ENCODE measurements at regions not wholly inside any gene's neighbourhood (a gene's known extent, or its start where the extent isn't known, plus 50 kb on each side); places are given as distances from the start of the nearest gene placed in this dataset.
"Not testable (repeated sequence)": the region's sequence is repeated elsewhere in the genome, so short reads cannot be mapped to it uniquely, and the experiment has no call there.

DNA sequence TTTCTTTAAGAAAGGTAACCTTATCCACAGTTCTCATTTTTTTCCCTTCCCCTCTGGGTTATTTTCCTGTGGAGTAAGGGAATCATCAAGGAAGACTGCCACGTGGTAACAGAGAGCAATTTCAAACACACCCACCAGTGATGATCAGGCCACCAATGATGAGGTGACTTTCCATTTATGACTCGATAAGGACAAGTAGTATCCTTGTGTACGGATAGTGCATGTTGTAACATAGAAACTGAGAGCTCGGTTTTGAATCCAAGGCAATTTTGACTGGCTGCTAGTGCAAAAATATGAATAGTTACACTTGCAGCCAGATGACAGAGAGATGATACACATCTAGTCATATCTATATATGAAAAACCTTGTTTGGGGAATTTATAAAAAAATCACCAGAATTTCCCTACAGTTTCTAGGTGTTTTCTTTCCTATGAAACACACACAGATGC is 143.6 kb upstream of the TCF4 start:
- H3K36me3 ChIP-seq = no peaks in the 10 kb centered on the region
- no peaks in the 10 kb centered on the region for H3K4me1 ChIP-seq
- WGBS, 2 donors = 44 to 58% methylated on average over 4 of the region's 4 CpGs
- H3K4me3 ChIP-seq = no peak overlapping the region
- no peak overlapping the region for H3K27ac ChIP-seq
- no peaks in the 10 kb centered on the region for H3K9me3 ChIP-seq
- no peak for TF ChIP-seq POLR2A (IDR thresholded peaks at IDR 0.05)
- TF ChIP-seq, protein P1, sequence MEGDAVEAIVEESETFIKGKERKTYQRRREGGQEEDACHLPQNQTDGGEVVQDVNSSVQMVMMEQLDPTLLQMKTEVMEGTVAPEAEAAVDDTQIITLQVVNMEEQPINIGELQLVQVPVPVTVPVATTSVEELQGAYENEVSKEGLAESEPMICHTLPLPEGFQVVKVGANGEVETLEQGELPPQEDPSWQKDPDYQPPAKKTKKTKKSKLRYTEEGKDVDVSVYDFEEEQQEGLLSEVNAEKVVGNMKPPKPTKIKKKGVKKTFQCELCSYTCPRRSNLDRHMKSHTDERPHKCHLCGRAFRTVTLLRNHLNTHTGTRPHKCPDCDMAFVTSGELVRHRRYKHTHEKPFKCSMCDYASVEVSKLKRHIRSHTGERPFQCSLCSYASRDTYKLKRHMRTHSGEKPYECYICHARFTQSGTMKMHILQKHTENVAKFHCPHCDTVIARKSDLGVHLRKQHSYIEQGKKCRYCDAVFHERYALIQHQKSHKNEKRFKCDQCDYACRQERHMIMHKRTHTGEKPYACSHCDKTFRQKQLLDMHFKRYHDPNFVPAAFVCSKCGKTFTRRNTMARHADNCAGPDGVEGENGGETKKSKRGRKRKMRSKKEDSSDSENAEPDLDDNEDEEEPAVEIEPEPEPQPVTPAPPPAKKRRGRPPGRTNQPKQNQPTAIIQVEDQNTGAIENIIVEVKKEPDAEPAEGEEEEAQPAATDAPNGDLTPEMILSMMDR (IDR thresholded peaks at IDR 0.05) = no peak
- no peak for DNase-seq
- intact Hi-C loops (cut with DNase I) = no loop called here
- no peaks in the 10 kb centered on the region for H3K27me3 ChIP-seq

DNA sequence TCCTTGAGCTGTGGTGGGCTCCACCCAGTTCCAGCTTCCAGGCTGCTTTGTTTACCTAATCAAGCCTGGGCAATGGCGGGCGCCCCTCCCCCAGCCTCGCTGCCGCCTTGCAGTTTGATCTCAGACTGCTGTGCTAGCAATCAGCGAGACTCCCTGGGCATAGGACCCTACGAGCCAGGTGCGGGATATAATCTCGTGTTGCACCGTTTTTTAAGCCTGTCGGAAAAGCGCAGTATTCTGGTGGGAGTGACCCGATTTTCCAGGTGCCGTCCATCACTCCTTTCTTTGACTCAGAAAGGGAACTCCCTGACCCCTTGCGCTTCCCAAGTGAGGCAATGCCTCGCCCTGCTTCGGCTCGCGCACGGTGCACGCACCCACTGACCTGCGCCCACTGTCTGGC is 133.0 kb upstream of the TCF4 start:
- H3K4me1 ChIP-seq; H3K27ac ChIP-seq; H3K27me3 ChIP-seq; H3K9me3 ChIP-seq; DNase-seq; H3K4me3 ChIP-seq; intact Hi-C loops (cut with DNase I); H3K36me3 ChIP-seq: not testable (repeated sequence)
- WGBS, 2 donors = 99 to 100% methylated on average over 3 to 13 of the region's 21 CpGs

DNA sequence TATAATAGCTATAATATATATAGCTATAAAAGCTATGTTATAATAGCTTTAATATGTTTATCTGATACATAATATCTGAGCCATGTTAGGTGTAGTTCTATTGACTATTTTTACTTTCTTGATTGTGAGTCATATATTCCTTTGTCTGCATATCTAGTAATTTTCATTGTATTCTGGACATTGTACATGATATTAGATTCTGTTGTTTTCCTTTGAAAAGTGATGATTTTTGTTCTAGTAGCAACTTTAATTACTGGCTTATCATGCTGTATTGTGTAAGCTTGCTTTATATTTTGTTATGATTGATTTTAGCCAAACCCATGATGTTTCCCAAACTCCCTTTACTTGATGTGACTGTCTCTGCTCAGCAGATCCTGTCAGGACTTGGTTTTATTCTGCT is 125.7 kb upstream of the TCF4 start:
- Histone ChIP-seq H3K27me3 (no peaks in the 10 kb centered on the region), H3K4me1 (no peaks in the 10 kb centered on the region), H3K36me3 (no peaks in the 10 kb centered on the region), H3K9me3 (peaks cover 0 to 10% (median 0%) of the 10 kb centered on the region in 3 donors), H3K4me3 (no peak overlapping the region), H3K27ac (no peak overlapping the region)
- intact Hi-C loops (cut with DNase I) = no loop called here
- no peak for TF ChIP-seq POLR2A (IDR thresholded peaks at IDR 0.05)
- DNase-seq = no peak

DNA sequence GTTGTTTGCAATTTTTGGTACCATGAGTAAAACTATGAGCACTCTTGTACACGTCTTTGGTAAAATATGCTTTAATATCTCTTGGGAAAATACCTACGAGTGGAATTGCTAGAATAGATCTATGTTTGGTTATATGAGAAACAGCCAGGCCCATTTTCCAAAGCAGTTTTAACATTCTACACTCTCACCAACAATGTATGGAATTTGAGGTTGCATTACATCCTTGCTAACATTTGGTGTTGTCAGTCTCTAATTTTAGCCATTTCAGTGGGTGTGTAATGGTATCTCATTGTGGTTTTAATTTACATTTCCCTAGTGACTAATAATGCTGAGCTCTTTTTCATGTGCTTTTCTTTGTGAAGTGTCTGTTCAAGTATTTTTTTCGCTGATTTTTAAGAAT is 118.9 kb upstream of the TCF4 start:
- Histone ChIP-seq H3K9me3 (no peaks in the 10 kb centered on the region), H3K36me3 (no peaks in the 10 kb centered on the region), H3K4me1 (no peaks in the 10 kb centered on the region), H3K27ac (no peak overlapping the region), H3K4me3 (no peak overlapping the region), H3K27me3 (no peaks in the 10 kb centered on the region)
- WGBS, 2 donors = 76 to 79% methylated on average over 3 of the region's 3 CpGs
- DNase-seq = no peak
- intact Hi-C loops (cut with DNase I) = no loop called here
- TF ChIP-seq POLR2A (IDR thresholded peaks at IDR 0.05) = no peak
- TF ChIP-seq, protein P1 (IDR thresholded peaks at IDR 0.05) = no peak

DNA sequence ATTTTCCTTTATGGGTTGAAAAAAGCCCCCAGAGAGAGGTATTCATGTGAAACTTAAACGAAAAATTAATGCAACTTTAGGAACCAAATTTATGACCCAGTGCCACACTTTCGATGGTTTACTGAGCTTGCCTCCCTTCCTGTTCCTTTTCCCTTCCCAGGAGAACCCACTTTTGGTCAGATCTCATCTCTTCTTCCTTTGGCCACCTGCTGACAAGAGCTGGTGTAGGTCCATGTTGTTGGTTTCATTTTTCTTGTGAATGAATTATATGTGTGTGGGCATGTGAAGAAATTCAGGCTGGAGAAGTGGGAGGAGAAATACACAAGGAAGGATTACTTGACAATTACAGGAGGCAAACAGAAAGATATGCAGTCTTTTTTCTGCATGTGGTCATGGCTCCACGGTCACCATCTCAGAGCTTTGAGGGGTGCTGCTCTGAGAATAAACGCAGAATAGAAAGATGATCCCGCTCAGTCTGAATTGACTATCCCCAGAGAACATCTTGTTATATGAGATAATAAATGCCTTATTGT is 111.3 kb upstream of the TCF4 start:
- DNase-seq = no peak
- Histone ChIP-seq H3K27ac (no peak overlapping the region), H3K36me3 (no peaks in the 10 kb centered on the region), H3K9me3 (no peaks in the 10 kb centered on the region), H3K4me3 (no peak overlapping the region), H3K4me1 (peaks cover 0 to 4% (median 0%) of the 10 kb centered on the region in 3 donors), H3K27me3 (no peaks in the 10 kb centered on the region)
- 59 to 70% methylated on average over 5 of the region's 5 CpGs for WGBS, 2 donors
- intact Hi-C loops (cut with DNase I) = no loop called here
- TF ChIP-seq, protein P1 (IDR thresholded peaks at IDR 0.05) = no peak
- no peak for TF ChIP-seq POLR2A (IDR thresholded peaks at IDR 0.05)

DNA sequence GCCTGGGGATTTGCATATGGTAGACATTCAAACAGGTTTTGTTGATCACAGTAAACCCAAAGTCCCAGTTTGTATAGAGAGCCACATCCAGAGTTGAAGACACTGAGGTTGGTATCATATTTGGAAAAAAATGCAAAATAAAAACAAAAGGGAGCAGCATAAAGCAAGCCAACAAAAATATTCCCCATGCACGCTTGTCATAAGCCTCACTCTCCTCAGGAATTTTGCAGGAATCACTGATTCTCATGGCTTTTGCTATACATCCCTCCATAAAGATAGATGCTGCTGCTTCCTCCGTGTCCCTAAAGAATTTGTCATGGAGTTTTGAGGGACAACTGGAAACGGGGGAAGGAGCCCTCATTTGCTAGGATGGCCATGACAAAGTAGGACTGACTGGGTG is 108.8 kb upstream of the TCF4 start:
- H3K9me3 ChIP-seq = no peaks in the 10 kb centered on the region
- no peaks in the 10 kb centered on the region for H3K36me3 ChIP-seq
- no peak overlapping the region for H3K4me3 ChIP-seq
- H3K27me3 ChIP-seq = no peaks in the 10 kb centered on the region
- 58% methylated on average over 3 of the region's 3 CpGs for WGBS, 2 donors
- no peak overlapping the region for H3K27ac ChIP-seq
- no peak for DNase-seq
- TF ChIP-seq, protein P1 (IDR thresholded peaks at IDR 0.05) = no peak
- TF ChIP-seq POLR2A (IDR thresholded peaks at IDR 0.05) = no peak
- peaks cover 0 to 4% (median 0%) of the 10 kb centered on the region in 3 donors for H3K4me1 ChIP-seq
- intact Hi-C loops (cut with DNase I) = no loop called here
